Heart left ventricle (tissue), 16 donors: ENCODE measurements at regions not wholly inside any gene's neighbourhood (a gene's known extent, or its start where the extent isn't known, plus 50 kb on each side); places are given as distances from the start of the nearest gene placed in this dataset.

Experiments
- ATAC-seq, 4 donors: fragments of 200-7000 bp; cut with Tn5 transposase; one replicate each; pipeline ENCODE4 v1.9.1; 2020 to 2022; ENCODE audit warnings: moderate library complexity in 4 of 4, mild to moderate bottlenecking in 3 of 4, moderate number of reproducible peaks in 1 of 4
- DNase-seq, 5 donors: peaks; one replicate each; pipeline ENCODE4 v3.0.0-alpha.2; 2020
- H3K27ac ChIP-seq, 12 donors: fragments of 200-600 bp; sonication (generic) in 4 of 12; one replicate each; pipeline versions ENCODE4 v1.5.0 to v1.8.0; 2016 to 2022; ENCODE audit warnings: mild to moderate bottlenecking in 2 of 12
- H3K27me3 ChIP-seq, 9 donors: fragments of 200-600 bp; sonication (generic) in 2 of 9; one replicate each; pipeline versions ENCODE4 v1.5.1 to v1.8.0; 2016 to 2022; ENCODE audit warnings: mild to moderate bottlenecking in 3 of 9
- H3K36me3 ChIP-seq, 9 donors: fragments of 200-600 bp; sonication (generic) in 2 of 9; one replicate each; pipeline versions ENCODE4 v1.5.0 to v1.8.0; 2018 to 2022; ENCODE audit warnings: mild to moderate bottlenecking in 2 of 9
- H3K4me1 ChIP-seq, 12 donors: fragments of 200-600 bp; sonication (generic) in 4 of 12; one replicate each; pipeline versions ENCODE4 v1.5.0 to v1.8.0; 2016 to 2022; ENCODE audit warnings: mild to moderate bottlenecking in 3 of 12
- H3K4me3 ChIP-seq, 12 donors: fragments of 200-600 bp; sonication (generic) in 4 of 12; one replicate each; pipeline versions ENCODE4 v1.5.0 to v1.8.0; 2017 to 2022; ENCODE audit warnings: mild to moderate bottlenecking in 9 of 12, moderate library complexity in 4 of 12
- H3K9me3 ChIP-seq, 12 donors: fragments of 200-600 bp; sonication (generic) in 4 of 12; one replicate each; pipeline versions ENCODE4 v1.5.0 to v1.8.0; 2016 to 2022; ENCODE audit warnings: mild to moderate bottlenecking in 1 of 12
- CTCF ChIP-seq, 12 donors: fragments of 200-600 bp; sonication (generic) in 4 of 12; IDR thresholded peaks; one replicate each; pipeline versions ENCODE4 v1.5.0 to v1.8.0; 2018 to 2022; ENCODE audit warnings: antibody characterized with exemption in 12 of 12, mild to moderate bottlenecking in 5 of 12
- POLR2A ChIP-seq, 2 donors: fragments of 450-650 bp; IDR thresholded peaks; one replicate each; pipeline ENCODE4 v1.6.1; 2017; ENCODE audit warnings: antibody characterized with exemption in 2 of 2, mild to moderate bottlenecking in 2 of 2, moderate library complexity in 2 of 2
- WGBS, 4 donors: extraction: QIAGEN DNeasy Blood & Tissue Kit in 2 of 4; methylation state at CpG; one replicate each; pipeline versions ENCODE4 v1.1.5 to v1.1.7; 2013 to 2018; 5-methylcytosine and 5-hydroxymethylcytosine counted together
- intact Hi-C, 10 donors: fragments of 100-400 bp; cut with DNase I; formaldehyde crosslinking; loops; one replicate each; pipeline versions ENCODE4 v1.11.1 to v1.14.2; 2022
- donor health status: ischemic (EF 13 %, LVEDD 7.1; RV severe dilation, severe dysfunction).
- donor health status: healthy with polysubstance abuse.
- donor health status: DM: no; HTN: yes; CAD: no.
- donor health status: DM: no; HTN: no; CAD: no.
- donor health status: ischemic (EF 25% LVEDD 6.9; RV normal size, moderate dysfunction).
- donor health status: ischemic (EF 25% LVEDD 5.7; RV mildly dilated, moderate dysfunction).
- donor health status: healthy.
- donor health status: DM: yes; HTN: yes; CAD: no.
- donor health status: ischemic (EF 35%, LVEDD 5.7; RV mildly dilated, moderate dysfunction).
- donor health status: nonischemic (EF 11% LVEDD 7.7; RV severe dilation, severe dysfunction).
- donor health status: DM: yes; HTN: yes; CAD: no.
- donor health status: PGD.
- donor health status: ischemic (EF 29% LVEDD 5.4; RV normal size, mild dysfunction).
- donor health status: nonischemic (EF 23%, LVEDD 6.1; RV moderate dilation, normal function).

- peaks cover 0 to 6% (median 0%) of the 10 kb centered on the region in 12 donors for H3K9me3 ChIP-seq
- H3K4me1 ChIP-seq: peaks cover 0 to 4% (median 0%) of the 10 kb centered on the region in 12 donors
- H3K4me3 ChIP-seq: no peak overlapping the region
- 45 to 77% (median 61%) methylated on average over 2 of the region's 2 CpGs for WGBS, 4 donors
- H3K27me3 ChIP-seq: no peaks in the 10 kb centered on the region
- ATAC-seq (peak in 1 of 4 donors; percentile 67), DNase-seq (no peak)
- intact Hi-C loops: no loop called here
- TF ChIP-seq POLR2A (IDR thresholded peaks at IDR 0.05) (no peak), CTCF (IDR thresholded peaks at IDR 0.05) (no peak)
- no peak overlapping the region for H3K27ac ChIP-seq
- H3K36me3 ChIP-seq: no peaks in the 10 kb centered on the region
These were observed 60.6 kb upstream of the NEBL start for GRCh38 chr10:20957744-20958143.

GRCh38 chr10:20956843-20957242, 59.7 kb upstream of the NEBL start:
- no peak for TF ChIP-seq POLR2A (IDR thresholded peaks at IDR 0.05)
- TF ChIP-seq CTCF (IDR thresholded peaks at IDR 0.05): no peak
- Histone ChIP-seq H3K27ac (no peak overlapping the region), H3K9me3 (peaks cover 0 to 6% (median 0%) of the 10 kb centered on the region in 12 donors), H3K27me3 (no peaks in the 10 kb centered on the region), H3K4me1 (peaks cover 0 to 4% (median 0%) of the 10 kb centered on the region in 12 donors), H3K4me3 (no peak overlapping the region), H3K36me3 (no peaks in the 10 kb centered on the region)
- ATAC-seq (peak in 1 of 4 donors; percentile 71), DNase-seq (no peak)
- intact Hi-C loops: no loop called here
- WGBS, 4 donors: 53 to 75% (median 66%) methylated on average over 3 of the region's 3 CpGs

GRCh38 chr10:20955355-20955893, 58.3 kb upstream of the NEBL start:
- no peak for TF ChIP-seq CTCF (IDR thresholded peaks at IDR 0.05)
- TF ChIP-seq POLR2A (IDR thresholded peaks at IDR 0.05): no peak
- ATAC-seq (no peak), DNase-seq (no peak)
- intact Hi-C loops: no loop called here
- Histone ChIP-seq H3K27me3 (no peaks in the 10 kb centered on the region), H3K4me1 (peaks cover 0 to 4% (median 0%) of the 10 kb centered on the region in 12 donors), H3K4me3 (no peak overlapping the region), H3K9me3 (peaks cover 0 to 6% (median 0%) of the 10 kb centered on the region in 12 donors), H3K36me3 (no peaks in the 10 kb centered on the region), H3K27ac (no peak overlapping the region)
- 30 to 40% (median 34%) methylated on average over 1 of the region's 1 CpG for WGBS, 4 donors

GRCh38 chr10:20954519-20954918, 57.4 kb upstream of the NEBL start:
- no peak for ATAC-seq
- H3K36me3 ChIP-seq: no peaks in the 10 kb centered on the region
- H3K4me3 ChIP-seq: no peak overlapping the region
- 73 to 85% (median 74%) methylated on average over 4 to 5 of the region's 5 CpGs for WGBS, 4 donors
- DNase-seq: no peak
- H3K27ac ChIP-seq: no peak overlapping the region
- intact Hi-C loops: no loop called here
- H3K9me3 ChIP-seq: peaks cover 0 to 6% (median 0%) of the 10 kb centered on the region in 12 donors
- H3K4me1 ChIP-seq: peaks cover 0 to 4% (median 0%) of the 10 kb centered on the region in 12 donors
- no peaks in the 10 kb centered on the region for H3K27me3 ChIP-seq
- no peak for TF ChIP-seq CTCF (IDR thresholded peaks at IDR 0.05)
- TF ChIP-seq POLR2A (IDR thresholded peaks at IDR 0.05): no peak
